ENCODE measurements at regions not wholly inside any gene's neighbourhood (a gene's known extent, or its start where the extent isn't known, plus 50 kb on each side); places are given as distances from the start of the nearest gene placed in this dataset.

- TF ChIP-seq CTCF (IDR thresholded peaks at IDR 0.05) (no peak), ZFX (IDR thresholded peaks at IDR 0.05; ENCODE audit: borderline replicate concordance) (no peak)
Measured at GRCh38 chr22:22752199-22752555, 107.8 kb downstream of the GGTLC2 start.
